ENCODE measurements at regions not wholly inside any gene's neighbourhood (a gene's known extent, or its start where the extent isn't known, plus 50 kb on each side); places are given as distances from the start of the nearest gene placed in this dataset.
"Not testable (repeated sequence)": the region's sequence is repeated elsewhere in the genome, so short reads cannot be mapped to it uniquely, and the experiment has no call there.

DNA sequence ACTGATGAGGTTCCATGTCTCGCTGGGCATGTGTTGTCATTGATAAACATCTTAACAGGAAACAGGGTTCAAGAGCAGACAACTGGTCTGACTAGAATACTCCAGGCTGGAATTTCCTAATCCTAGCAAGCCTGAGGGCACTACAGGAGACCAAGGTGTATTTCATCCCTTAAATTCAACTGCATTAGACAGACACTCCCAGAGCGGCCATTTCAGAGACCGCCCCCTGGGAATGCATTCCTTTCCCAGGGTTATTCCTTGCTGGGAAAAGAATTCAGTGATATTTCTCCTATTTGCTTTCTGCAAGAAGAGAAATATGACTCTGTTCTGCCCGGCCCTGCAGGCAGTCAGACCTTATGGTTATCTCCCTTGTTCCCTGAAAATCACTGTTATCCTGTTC lies 383.1 kb upstream of the MBL2 start:
- DNase-seq, result not testable (repeated sequence)

DNA sequence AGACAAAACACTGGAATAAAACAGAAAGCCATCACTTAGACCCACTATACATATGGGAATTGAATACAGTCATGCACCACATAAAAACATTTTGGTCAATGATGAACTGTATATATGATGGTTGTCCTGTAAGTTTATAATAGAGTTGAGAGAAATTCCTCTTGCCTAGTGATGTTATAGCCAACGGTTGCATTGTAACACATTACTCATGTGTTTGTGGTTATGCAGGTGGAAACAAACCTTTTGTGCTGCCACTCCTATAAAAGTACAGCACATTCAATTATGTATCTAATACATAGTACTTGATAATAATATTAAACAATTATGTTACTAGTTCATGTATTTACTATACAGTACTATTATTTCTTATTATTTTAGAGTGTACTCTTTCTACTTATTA lies 381.2 kb upstream of the MBL2 start:
- DNase-seq, result no peak

DNA sequence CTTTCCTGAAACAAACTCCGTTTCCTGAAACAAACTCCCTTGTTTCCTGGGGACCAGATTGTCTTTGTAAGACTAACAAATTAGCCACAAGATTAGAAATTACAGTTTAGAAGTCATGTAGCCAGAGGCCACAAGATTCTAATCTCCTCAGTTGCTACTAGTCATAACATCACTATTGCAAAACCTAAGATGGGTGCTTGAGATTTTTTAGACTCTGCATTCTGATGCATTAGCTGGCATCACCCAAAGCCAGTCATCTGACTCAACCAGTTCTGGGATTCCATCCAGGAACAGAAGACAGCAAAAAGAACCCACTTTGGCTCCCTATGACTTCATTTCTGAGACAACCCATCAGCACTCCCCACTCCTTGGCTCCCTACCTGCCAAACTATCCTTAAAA lies 367.9 kb upstream of the MBL2 start:
- DNase-seq, result no peak

DNA sequence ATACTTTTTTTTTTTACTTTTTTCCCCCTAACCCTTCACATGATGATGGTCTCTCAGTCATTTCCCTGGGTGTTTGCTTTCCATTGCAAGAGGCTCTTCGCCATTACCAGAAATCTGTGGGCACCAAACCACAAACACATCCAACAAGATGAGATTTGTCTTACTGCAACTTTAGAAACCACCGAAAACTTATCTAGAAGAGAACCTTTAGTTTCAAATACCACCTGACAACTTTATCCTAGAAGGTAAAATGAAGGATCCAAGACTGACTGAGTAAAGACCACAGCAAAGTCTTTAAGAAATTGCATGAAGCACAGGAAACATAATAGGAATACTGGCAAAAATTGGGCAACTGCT lies 363.3 kb upstream of the MBL2 start:
- DNase-seq, result no peak

DNA sequence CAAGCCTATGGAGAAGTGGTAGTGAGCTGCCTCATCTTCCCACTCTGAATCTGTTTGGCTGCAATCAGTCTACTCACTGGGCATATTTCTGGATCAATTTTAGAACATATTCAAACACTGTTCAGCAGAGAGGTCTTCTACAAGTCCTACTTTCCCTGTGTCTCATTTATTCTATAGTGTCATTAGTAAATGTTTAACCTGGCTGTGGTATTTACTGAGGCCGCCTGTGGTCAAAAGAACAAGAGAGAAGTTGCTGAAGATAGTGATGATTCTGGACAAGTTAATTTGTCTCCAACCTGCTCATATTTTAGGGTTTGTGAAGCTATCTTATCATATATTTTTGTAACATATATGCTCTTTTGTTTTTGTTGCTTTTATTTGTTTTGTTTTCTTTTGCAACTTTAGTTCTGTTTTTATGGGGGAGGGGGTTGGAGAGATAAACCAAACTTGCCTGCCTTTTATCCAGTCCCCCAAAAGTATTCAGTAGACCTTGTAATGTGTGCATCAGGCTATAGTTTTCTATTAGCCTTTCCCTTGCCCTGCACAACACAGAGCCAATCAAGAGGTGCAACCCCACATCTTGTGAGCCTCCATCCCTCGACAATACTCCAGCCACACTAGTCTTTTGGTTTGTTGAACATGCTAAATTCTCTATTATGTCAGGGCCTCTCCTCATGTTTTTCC lies 362.8 kb upstream of the MBL2 start:
- DNase-seq, result no peak

DNA sequence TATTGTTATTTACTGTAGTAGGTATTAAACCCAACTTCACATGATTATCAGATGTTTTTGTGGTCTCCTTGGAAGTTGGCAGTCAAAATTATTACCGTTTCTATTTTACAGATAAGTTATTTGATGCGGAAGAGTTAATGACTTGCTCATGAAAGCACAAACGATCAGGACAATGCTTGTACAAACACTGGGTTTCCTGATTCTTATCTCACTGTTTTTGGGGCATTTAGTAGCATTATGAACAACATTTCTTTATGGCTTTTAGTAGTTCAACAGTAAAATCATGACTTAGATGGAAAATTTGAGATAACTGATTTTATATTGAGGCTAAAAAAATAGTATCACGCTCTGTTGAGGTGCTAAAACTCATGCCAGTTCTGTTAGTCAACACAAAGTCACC lies 361.5 kb upstream of the MBL2 start:
- DNase-seq, result no peak

DNA sequence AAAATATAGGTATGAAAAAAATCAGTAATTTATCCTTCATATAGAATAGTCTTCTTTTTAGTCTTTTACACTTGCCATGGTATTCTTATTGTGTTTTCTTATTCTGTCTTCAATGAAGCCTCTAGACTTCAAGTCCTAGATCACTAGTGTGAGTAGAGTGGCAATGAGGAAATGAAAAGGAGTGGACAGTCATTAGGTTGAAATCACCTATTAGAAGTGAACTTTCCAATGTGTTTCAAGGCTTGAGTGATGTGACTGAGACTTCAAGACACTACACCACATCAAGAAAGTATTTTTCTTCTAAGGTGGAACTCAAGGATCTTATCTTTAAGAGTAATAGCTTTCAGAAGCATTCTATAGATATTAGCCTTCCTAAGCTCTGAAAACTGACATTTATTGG lies 357.8 kb upstream of the MBL2 start:
- DNase-seq, result no peak

DNA sequence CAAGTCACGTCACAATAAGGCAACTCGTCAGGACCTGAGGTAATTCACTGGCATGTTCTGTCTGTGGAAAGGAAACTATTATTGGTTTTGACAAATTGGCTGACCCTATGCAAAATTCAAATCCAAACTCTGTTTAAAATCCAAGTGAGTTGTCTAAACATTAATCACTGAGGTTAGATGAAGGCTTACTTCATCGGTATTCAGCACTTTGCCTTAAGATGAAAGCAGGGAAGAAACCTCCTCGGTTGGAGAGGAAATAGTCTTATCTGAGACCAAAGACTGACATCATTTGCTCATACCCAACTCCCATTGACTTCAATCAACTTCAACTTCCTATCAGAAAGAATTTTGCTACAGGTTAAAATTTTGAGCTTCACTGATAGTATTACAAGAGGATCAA lies 355.1 kb upstream of the MBL2 start:
- DNase-seq, result no peak

DNA sequence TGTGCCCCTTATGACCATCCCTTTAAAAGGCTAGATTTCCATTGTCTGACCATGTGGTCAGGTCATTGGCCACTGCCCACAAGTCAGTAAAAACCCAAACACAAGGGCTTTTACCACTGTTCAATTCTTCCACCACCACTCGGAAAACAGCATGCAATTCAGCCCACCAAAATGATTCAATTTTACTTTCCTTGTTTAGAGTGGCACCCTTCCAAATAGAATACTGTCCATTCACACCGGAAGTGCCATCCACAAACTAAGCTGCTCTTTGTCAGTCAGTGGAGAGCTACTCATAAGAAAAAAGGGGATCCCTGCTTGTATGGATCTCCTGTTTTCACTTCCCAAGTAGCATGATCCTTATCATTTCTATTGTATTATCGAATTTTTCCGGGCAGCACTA lies 350.7 kb upstream of the MBL2 start:
- DNase-seq, result no peak

DNA sequence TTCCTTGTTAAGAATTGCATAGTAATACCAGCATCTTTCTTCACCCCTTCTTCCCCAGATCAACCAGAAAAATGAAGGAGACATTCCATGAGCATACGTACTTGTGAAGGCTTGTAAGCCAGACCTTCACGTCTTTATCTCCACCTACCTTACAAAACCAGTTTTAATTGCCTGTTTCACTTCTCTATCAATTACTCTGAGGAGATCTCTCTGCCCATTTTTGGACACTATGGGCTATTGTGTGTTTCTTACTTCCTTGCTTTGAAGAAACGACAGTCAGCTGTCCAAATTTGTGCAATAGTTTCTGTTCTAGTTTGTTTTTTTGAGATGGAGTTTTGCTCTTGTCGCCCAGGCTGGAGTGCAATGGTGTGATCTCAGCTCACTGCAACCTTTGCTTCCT lies 349.7 kb upstream of the MBL2 start:
- DNase-seq, result no peak

DNA sequence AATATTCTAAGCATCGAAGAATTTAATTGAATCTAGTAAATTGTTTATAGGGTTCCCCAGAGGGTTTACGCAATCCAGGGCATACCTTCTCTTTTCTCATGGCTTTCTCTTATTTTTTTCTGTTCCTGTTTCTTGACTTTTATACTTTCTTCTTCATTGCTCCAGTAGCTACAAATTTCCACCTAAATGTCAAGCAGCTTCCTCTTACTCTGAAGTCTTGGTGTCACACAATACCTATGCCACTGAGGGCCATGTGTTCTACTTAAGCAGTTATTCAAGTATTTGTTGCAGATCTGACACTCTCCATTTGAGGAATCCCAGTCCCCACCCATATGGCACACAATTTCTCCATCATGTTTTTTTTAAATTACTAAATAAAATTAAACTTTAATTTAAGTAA lies 343.1 kb upstream of the MBL2 start:
- no peak for DNase-seq

DNA sequence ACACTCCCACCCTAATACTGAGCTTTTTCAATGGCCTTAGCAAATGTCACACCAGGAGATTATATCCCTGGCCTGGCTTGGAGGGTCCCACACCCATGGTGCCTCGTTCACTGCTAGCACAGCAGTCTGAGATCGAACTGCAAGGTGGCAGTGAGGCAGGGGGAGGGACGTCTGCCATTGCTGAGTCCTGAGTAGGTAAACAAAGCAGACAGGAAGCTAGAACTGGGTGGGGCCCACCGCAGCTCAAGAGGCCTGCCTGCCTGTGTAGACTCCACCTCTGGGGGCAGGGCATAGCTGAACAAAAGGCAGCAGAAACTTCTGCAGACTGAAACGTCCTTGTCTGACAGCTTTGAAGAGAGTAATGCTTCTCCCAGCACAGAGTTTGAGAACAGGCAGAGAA lies 338.9 kb upstream of the MBL2 start:
- DNase-seq, result no peak

DNA sequence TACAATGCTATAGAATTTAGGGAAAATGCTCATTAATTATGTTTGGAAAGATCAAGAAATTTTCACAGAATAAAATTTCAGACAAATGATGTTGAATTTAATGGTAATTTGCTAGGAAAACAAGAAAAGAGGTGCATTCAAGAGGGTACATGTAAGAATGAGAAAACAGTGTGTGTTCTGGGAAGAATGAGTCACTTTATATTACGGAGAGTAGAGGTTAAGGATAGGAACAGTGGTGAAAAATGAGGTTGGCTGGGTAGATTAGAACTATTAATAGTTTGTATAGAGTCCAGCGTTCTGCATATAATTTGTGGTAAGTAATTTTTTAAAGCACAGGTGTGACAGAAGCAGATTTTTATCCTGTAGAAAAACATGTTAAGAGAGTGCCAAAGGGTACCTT lies 336.7 kb upstream of the MBL2 start:
- no peak for DNase-seq

DNA sequence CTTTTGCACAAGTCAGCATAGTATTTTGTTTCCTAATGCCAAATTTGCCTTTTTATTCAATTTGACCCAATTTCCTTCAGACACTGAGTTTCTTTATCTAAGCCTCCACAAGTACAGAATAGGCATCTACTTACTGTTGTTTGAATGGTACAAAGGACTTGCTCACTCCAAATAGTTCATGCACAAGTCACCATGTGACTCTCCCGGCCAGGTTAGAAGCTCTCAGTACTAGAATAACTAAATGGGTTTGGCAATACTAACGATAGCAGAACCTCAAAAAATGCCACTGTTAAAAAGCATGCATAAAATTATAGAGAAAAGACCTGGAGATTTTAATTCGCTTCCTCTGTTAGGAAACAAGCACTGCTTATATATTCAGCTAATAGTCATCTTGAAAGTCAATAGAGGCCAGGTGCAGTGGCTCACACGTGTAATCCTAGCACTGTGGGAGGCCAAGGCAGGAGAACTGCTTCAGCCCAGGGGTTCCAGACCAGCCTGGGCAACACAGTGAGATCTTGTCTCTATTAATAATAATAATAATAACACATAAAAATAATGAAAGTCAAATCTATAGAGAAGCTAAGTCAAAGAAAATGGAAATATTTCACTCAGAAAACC lies 335.8 kb upstream of the MBL2 start:
- DNase-seq, result no peak

DNA sequence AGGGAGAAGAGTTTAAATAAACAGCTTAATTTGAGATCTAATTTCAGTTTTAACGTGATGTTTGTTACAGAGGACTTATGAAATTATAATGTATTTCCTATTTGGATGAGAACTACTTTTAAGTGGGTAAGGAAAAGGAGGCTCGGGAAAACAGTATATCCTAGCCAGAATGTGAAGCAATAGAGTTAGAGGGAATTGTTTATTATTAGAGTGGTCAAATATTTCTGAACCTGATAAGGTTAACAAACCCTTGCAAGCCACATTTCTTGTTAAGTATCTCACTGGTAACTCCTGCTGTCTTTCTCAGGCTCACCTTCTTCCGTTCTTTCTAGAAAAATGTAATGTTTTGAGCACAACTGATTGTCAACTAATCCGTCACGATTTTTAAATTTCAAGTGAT lies 335.1 kb upstream of the MBL2 start:
- DNase-seq, result no peak

DNA sequence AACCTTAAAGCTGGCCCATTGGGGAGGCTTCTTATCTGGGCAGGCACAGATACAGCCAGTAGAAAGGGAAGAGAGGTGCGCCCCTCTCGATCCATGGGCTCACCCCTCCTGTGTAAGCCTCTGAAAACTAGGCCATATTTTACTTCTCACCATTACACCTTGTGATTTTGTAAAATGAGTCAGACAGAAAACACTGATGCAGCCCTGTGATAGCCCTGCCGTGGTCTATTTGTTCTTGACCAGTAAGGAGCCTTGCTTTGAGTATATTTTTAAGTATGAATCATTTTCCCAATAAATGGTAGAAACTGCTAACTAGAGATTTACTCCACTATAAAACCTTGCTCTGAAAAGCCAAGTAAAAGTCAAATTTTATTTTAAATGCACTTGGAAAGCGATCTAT lies 329.8 kb upstream of the MBL2 start:
- no peak for DNase-seq

DNA sequence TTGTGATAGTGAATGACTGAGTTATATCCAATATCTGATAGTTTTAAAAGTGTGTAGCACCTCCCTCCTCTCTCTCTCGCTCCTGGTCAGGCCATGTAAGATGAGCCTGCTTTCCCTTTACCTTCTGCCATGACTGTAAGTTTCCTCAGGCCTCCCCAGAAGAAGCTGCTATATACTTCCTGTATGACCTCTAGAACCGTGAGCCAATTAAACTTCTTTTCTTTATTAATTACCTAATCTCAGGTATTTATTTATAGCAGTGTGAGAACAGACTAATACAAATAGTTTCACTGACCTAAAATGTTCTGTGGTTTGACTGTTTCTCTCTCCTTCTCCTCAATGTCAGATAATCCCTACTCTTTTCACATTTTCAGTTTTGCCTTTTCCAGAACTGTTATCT lies 321.3 kb upstream of the MBL2 start:
- DNase-seq, result no peak

DNA sequence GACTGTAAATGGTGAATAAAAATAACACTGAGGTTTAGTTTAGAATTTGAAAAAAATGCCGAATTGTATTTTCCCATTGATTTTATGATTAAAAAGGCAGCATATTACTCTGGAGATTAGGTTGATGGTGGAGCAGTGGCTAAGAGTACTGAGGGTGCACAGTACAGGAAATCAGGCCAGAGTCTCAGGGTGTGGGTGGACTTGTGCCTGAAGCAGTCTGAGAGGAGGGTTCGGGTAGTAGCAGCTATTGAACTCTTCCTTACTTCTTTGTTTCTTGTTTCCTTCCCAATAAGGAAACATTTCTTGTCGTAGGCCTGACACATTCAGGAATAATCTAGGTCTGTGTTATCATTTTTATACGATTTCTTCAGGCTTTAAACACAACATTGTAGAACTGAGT lies 319.0 kb upstream of the MBL2 start:
- DNase-seq, result no peak

DNA sequence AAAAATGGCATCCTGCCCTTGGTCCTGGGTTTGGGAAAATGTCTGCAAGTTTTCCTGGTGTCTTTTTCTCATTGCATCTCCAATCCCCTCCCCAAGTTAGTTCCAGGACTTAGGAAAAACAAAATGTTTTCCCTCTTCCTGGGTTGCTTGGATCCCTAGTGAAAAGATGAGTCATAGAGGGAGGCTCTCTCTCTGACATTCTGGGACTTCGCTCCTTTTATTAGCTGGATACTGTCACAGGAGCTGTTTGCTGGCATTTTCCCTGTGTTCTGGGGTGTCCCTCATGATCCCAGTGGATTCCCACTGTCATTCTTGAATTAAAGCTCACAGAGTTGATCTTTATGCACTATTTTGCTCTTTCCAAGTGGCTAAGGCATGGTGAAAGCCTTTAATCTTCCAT lies 316.4 kb upstream of the MBL2 start:
- DNase-seq, result no peak

DNA sequence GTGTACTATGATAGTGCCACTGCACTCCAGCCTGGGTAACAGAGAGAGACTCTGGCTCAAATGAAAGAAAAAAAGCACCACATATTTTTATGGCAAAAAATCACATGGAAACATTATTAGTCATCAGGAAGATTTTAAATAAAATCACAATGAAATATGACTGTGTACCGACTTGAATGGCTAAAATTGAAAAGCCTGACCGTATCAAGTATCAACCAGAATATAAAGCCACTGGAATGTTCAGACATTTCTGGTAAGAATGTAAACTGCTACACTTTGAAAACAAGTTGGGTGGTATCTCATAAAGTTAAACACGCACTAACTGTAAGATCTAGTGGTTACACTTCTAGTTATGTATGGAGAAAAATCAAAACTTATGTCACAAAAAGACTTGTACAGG lies 306.7 kb upstream of the MBL2 start:
- DNase-seq, result no peak

DNA sequence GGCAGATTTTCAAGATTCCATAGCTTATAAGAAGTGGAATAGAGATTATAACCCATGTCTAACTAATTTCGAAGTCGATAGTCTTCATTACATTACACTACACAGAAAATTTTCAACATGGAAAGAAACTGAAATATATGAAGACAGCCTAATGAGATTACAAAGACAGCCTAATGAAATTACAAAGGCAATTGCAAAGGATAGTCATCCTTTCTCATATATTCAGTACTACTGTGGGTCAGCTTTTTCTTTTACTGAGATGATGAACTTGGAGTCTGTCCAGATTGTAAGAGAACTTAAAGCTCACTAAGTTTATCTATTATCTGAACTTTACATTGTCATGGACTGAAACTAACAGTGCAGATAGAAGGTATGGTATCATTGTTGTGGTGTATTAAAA lies 304.4 kb upstream of the MBL2 start:
- no peak for DNase-seq

DNA sequence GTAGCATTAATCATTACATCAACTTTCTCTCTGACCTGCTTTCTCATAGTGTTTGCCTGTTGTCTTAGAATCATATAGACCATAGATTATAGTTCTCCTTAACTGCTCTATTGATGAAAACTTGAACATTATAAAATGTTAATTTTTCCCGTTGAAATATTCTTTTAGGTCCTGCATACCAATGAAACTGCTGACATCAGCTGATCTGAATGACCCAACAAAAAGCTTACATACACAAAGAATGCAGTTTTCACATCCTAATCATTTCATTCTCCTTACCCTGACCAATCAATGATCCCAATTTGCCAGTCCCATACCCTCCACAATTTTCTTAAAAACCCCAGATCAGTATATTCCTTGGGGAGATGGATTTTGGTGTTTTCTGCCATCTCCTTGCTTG lies 302.9 kb upstream of the MBL2 start:
- DNase-seq, result no peak

DNA sequence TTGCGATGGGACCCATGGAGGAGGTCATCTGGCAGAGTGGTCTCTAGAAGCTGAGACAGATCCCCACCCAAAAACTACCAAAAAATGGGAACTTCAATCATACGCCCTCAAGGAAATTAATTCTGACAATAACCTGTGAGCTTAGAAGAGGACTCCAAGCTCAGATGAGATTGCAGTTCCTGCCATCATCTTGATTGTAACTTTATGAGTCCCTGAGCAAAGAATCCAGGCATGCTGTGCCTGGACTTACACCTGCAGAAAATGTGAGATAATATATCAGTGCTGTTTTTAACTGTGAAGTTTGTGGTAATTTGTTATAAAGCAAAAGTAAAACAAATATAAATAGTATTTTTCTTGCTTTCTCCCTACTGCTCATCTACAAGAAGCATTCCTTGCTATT lies 299.6 kb upstream of the MBL2 start:
- DNase-seq, result no peak

DNA sequence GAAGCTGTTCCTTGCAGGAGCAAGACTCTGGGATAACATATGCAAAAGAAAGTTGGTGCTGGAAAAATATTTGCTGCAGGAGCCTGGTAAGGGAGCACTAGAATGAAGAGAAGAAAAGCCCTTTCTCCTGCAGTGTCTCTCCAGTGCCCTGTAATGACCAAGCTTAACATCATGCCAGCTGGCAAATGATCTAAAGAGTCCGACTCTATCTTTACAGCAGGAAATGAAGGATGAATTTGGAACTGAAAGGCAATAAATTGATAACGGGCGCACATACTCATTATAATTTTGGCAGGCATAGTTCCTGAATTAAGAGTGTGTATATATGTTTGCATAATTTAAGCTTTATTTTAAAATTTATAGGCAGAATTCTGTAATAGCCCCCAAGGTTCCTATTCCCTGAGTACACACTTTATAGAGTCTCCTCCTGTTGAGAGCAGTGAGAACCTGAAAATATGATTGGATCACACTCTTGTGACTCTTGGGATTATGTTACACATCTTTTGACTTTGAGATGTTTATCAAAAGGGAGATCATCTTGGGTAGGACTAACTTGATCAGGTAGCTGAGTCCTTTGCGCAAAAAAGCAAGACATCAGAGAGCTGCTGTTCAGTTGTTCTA lies 299.0 kb upstream of the MBL2 start:
- DNase-seq, result no peak

DNA sequence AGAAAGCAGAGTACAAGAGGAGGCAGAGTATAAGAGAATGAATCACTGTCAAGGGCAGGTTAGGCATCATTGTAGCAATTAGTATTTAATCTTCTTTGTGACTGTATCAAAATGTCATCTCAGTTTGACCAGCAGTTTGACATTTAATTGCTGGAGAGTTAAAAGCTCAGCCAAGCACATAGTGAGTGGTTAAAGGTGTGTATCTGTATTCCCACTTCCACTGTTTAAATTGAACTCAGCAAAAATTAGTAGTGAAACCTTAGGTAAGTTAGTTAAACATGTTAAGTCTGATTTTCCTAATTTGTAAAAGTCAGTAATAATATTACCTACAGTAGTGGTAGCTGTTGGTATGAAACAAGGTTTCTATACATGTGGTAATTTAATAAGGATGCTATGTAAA lies 296.4 kb upstream of the MBL2 start:
- DNase-seq, result no peak
